ENCODE measurements at regions not wholly inside any gene's neighbourhood (a gene's known extent, or its start where the extent isn't known, plus 50 kb on each side); places are given as distances from the start of the nearest gene placed in this dataset.

- DNase-seq, result no peak
Observed at GRCh38 chr14:34238610-34239009, 223.4 kb downstream of the SPTSSA start.

GRCh38 chr14:34237677-34238076 is 224.4 kb downstream of the SPTSSA start:
- no peak for DNase-seq

GRCh38 chr14:34237081-34237480 is 225.0 kb downstream of the SPTSSA start:
- no peak for DNase-seq

- no peak for DNase-seq
Observed at GRCh38 chr14:34235643-34236300, 226.3 kb downstream of the SPTSSA start.

GRCh38 chr14:34234258-34234657 is 227.8 kb downstream of the SPTSSA start:
- no peak for DNase-seq

- DNase-seq, result no peak
Observed at GRCh38 chr14:34233619-34234018, 228.4 kb downstream of the SPTSSA start.

GRCh38 chr14:34232790-34233189 is 229.2 kb downstream of the SPTSSA start:
- no peak for DNase-seq

GRCh38 chr14:34231626-34232025 is 230.4 kb downstream of the SPTSSA start:
- DNase-seq, result no peak

- DNase-seq, result no peak
Observed at GRCh38 chr14:34229140-34229539, 232.9 kb downstream of the SPTSSA start.

GRCh38 chr14:34228650-34228976 is 233.4 kb downstream of the SPTSSA start:
- no peak for DNase-seq

GRCh38 chr14:34227834-34228649 is 234.0 kb downstream of the SPTSSA start:
- DNase-seq, result peak; percentile 55

- DNase-seq, result no peak
Observed at GRCh38 chr14:34224221-34224620, 237.8 kb downstream of the SPTSSA start.

- no peak for DNase-seq
Observed at GRCh38 chr14:34223373-34224148, 238.5 kb downstream of the SPTSSA start.

GRCh38 chr14:34222867-34223266 is 239.2 kb downstream of the SPTSSA start:
- DNase-seq, result no peak

GRCh38 chr14:34222122-34222521 is 239.9 kb downstream of the SPTSSA start:
- no peak for DNase-seq

- no peak for DNase-seq
Observed at GRCh38 chr14:34220921-34221320, 241.1 kb downstream of the SPTSSA start.

GRCh38 chr14:34220378-34220706 is 241.7 kb downstream of the SPTSSA start:
- no peak for DNase-seq

- DNase-seq, result no peak
Observed at GRCh38 chr14:34219661-34220377, 242.2 kb downstream of the SPTSSA start.

GRCh38 chr14:34218881-34219280 is 243.2 kb downstream of the SPTSSA start:
- DNase-seq, result no peak

- no peak for DNase-seq
Observed at GRCh38 chr14:34214961-34215360, 247.1 kb downstream of the SPTSSA start.

GRCh38 chr14:34213332-34213731 is 248.7 kb downstream of the SPTSSA start:
- DNase-seq, result no peak

GRCh38 chr14:34212172-34212929 is 249.7 kb downstream of the SPTSSA start:
- no peak for DNase-seq

- no peak for DNase-seq
Observed at GRCh38 chr14:34211732-34212131, 250.3 kb downstream of the SPTSSA start.

Data from NCI-H1694 treated with DMSO at 0.1 percent for 48 hours (cell line).